Astrocyte of the hippocampus (primary cell): ENCODE measurements at regions not wholly inside any gene's neighbourhood (a gene's known extent, or its start where the extent isn't known, plus 50 kb on each side); places are given as distances from the start of the nearest gene placed in this dataset.
"Not testable (repeated sequence)": the region's sequence is repeated elsewhere in the genome, so short reads cannot be mapped to it uniquely, and the experiment has no call there.

Experiments
- DNase-seq: peaks from one replicate; pipeline ENCODE4 v3.0.0; 2011; ENCODE audit warnings: low read depth, low spot score

- DNase-seq: no peak
These were observed 65.7 kb downstream of the SLITRK5 start for GRCh38 chr13:87736849-87737385.

GRCh38 chr13:87754097-87754496 lies 82.9 kb downstream of the SLITRK5 start:
- no peak for DNase-seq

GRCh38 chr13:87769445-87769844 lies 98.3 kb downstream of the SLITRK5 start:
- no peak for DNase-seq

GRCh38 chr13:87777387-87777786 lies 106.2 kb downstream of the SLITRK5 start:
- DNase-seq: peak; percentile 0

- DNase-seq: no peak
These were observed 107.0 kb downstream of the SLITRK5 start for GRCh38 chr13:87778128-87778527.

GRCh38 chr13:87779426-87779825 lies 108.3 kb downstream of the SLITRK5 start:
- DNase-seq: no peak

GRCh38 chr13:87783366-87783765 lies 112.2 kb downstream of the SLITRK5 start:
- DNase-seq: no peak

- DNase-seq: no peak
These were observed 117.2 kb downstream of the SLITRK5 start for GRCh38 chr13:87788363-87788762.

GRCh38 chr13:87792878-87793277 lies 121.7 kb downstream of the SLITRK5 start:
- no peak for DNase-seq

GRCh38 chr13:87798536-87798935 lies 127.4 kb downstream of the SLITRK5 start:
- no peak for DNase-seq

GRCh38 chr13:87810391-87810801 lies 139.2 kb downstream of the SLITRK5 start:
- DNase-seq: no peak

- no peak for DNase-seq
These were observed 139.8 kb downstream of the SLITRK5 start for GRCh38 chr13:87810920-87811344.

GRCh38 chr13:87814403-87814802 lies 143.2 kb downstream of the SLITRK5 start:
- DNase-seq: no peak

- DNase-seq: no peak
These were observed 149.1 kb downstream of the SLITRK5 start for GRCh38 chr13:87820241-87820640.

- no peak for DNase-seq
These were observed 150.3 kb downstream of the SLITRK5 start for GRCh38 chr13:87821512-87821911.

GRCh38 chr13:87826301-87826700 lies 155.1 kb downstream of the SLITRK5 start:
- DNase-seq: not testable (repeated sequence)

GRCh38 chr13:87827479-87827878 lies 156.3 kb downstream of the SLITRK5 start:
- DNase-seq: peak; percentile 39

- no peak for DNase-seq
These were observed 166.4 kb downstream of the SLITRK5 start for GRCh38 chr13:87837522-87837921.

GRCh38 chr13:87837946-87838345 lies 166.8 kb downstream of the SLITRK5 start:
- no peak for DNase-seq

GRCh38 chr13:87851410-87851809 lies 180.2 kb downstream of the SLITRK5 start:
- peak; percentile 38 for DNase-seq

- DNase-seq: no peak
These were observed 184.4 kb downstream of the SLITRK5 start for GRCh38 chr13:87855553-87855952.

- no peak for DNase-seq
These were observed 188.1 kb downstream of the SLITRK5 start for GRCh38 chr13:87859261-87859660.

- no peak for DNase-seq
These were observed 196.3 kb downstream of the SLITRK5 start for GRCh38 chr13:87867426-87867825.

- DNase-seq: no peak
These were observed 197.6 kb downstream of the SLITRK5 start for GRCh38 chr13:87868731-87869130.
